GM10266 (cell line): ENCODE measurements at regions not wholly inside any gene's neighbourhood (a gene's known extent, or its start where the extent isn't known, plus 50 kb on each side); places are given as distances from the start of the nearest gene placed in this dataset.

Source experiments
- DNase-seq: peaks from one replicate; pipeline ENCODE4 v3.0.0; 2012; ENCODE audit errors: extremely low spot score
- TF ChIP-seq, protein P1 (sequence below): IDR thresholded peaks from 2 replicates; pipeline ENCODE4 v1.5.1; 2012; ENCODE audit warnings: mild to moderate bottlenecking, low read depth; ENCODE audit not compliant: control insufficient read depth, insufficient read depth; ENCODE audit errors: missing control alignments

DNA sequence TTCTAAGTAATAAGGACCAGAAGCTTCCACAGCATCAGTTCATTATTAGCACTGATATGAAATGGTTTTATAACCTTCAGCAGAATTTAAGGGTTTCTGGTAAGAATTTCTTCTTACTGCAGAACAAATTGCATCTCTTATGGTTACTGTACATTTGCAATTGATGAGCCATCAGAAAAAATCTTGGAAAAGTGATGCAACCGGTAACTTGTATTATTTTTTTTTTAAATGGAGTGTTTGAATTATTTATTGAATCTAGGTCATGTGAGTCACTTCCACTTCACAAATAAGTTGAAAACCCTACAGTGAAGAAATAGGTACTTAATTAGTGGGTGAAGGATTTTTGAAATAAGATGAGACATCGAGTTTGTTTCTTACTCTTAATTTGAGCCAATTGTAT is 786.0 kb downstream of the TUSC7 start:
- TF ChIP-seq, protein P1, sequence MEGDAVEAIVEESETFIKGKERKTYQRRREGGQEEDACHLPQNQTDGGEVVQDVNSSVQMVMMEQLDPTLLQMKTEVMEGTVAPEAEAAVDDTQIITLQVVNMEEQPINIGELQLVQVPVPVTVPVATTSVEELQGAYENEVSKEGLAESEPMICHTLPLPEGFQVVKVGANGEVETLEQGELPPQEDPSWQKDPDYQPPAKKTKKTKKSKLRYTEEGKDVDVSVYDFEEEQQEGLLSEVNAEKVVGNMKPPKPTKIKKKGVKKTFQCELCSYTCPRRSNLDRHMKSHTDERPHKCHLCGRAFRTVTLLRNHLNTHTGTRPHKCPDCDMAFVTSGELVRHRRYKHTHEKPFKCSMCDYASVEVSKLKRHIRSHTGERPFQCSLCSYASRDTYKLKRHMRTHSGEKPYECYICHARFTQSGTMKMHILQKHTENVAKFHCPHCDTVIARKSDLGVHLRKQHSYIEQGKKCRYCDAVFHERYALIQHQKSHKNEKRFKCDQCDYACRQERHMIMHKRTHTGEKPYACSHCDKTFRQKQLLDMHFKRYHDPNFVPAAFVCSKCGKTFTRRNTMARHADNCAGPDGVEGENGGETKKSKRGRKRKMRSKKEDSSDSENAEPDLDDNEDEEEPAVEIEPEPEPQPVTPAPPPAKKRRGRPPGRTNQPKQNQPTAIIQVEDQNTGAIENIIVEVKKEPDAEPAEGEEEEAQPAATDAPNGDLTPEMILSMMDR, result no peak
- DNase-seq, result no peak

DNA sequence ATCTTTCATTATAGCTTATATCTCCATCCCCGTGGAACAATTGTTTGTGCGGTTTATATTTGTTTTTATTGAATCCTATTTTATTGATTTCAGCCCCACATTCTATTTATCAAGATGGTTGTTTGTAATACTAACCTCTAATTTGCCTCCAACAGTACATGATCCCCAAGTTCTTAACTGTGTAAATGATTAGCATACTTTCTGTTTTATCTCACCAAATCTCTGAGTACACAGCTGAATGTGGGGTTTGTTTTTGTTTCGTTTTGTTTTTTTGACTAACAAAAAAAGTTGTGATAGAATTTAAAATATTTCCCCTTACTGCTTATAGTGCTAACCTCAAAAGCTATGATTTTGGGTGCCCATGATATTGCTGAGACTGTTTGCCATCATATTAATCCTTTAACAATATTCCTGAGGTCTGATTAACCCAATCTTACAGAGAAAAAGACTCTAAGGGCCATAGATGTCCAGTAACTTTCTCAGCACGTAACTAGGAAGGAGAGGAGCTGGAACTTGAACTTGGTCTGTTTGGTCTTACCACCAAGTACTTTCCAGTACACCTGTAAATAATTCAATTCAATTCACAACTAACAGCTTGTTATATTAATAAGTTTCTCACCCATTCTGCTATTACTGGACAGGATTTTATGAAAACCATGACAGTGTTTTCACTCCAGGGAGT is 789.8 kb downstream of the TUSC7 start:
- TF ChIP-seq, protein P1, result no peak
- DNase-seq, result no peak

DNA sequence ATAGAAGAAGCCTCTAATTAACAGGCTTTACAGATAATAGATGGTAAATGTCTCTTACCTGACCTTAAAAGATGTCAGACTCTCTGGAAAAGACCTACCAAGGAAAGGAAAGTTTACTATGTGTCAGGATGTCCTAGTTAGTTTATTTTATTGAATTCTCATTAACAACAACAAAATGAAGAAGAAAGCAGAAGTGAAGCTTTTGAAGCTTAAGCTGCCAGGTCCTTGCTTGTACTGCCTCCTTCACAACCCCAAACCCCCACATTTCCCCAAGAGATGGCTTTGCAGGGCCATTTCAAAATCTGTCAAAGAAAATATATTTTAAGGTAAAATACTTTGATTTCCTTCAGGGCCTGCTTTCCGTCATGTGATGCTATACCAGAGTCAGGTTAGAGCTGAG is 798.4 kb downstream of the TUSC7 start:
- DNase-seq, result no peak
- TF ChIP-seq, protein P1, result no peak

DNA sequence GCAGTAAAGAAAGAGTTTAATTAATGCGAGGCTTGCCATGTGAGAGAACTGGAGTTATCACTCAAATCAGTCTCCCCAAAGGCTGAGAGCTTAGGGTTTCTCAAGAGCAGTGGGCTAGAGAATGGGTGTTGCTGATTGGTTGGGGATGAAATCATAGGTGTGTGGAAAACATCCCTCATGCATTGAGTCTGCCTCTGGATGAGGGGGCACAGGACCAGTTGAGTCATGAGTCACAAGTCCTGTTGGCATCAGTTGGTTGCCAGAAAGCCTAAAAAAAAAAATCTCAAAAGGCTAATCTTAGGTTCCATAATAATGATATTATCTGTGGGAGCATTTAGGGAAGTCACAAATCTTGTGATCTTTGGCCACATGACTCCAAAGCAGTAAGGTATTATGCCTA is 800.3 kb downstream of the TUSC7 start:
- TF ChIP-seq, protein P1, result no peak
- DNase-seq, result no peak

DNA sequence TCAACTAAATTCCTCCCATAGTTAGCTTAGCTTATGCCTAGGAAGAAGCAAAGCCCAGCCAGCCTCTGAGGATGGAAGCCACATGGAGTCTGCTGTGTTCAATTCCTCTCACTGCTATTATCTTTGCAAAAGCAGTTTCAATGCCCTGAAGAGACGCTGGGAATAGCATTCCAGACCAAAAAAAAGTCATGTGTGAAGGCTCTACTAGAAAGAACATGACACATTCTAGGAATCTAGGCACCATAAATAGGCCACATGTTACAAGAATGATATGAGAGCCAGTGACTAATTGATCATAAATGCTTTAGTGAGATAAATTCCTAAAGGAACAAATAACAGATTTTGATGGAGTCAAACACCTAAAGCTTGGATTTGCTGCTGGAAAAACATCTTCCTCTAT is 800.8 kb downstream of the TUSC7 start:
- TF ChIP-seq, protein P1, result no peak
- no peak for DNase-seq

DNA sequence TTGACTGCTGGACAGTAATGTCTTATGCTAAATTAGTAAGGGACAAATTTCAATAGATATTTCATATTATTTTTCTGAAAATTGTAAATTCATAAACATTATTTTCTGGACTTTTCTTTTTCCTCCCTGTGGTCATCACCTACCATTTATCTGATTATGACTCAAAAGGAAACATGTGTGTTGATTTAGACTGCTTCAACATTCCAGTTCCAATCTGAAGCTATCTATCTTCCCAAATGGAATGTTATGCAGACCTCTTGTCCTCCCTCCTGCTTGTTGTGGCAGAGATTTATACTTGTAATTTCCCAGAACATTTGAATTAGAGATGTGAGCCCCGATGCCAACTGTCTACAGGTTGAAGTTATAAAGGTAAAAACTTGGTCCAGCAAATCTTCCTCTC is 803.4 kb downstream of the TUSC7 start:
- no peak for DNase-seq
- TF ChIP-seq, protein P1, result no peak

DNA sequence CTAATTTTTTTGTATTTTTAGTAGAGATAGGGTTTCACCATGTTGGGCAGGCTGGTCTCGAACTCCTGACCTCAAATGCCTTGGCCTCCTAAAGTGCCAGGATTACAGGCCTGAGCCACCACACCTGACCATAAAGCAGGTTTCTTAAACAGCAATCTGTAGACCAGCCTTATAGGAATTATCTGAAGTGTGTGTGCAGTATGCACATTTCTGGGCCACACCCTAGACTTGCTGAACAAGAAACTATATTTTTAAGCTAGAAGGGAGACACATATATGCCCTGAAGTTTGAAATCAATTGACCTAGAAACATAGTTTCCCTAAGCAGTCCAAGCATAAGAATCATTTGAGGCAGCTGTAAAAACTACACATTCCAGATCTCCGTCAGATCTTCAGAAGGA is 805.7 kb downstream of the TUSC7 start:
- TF ChIP-seq, protein P1, result no peak

More for the DNA sequence above, 805.7 kb downstream of the TUSC7 start:
- DNase-seq, result no peak
